ENCODE measurements at regions not wholly inside any gene's neighbourhood (a gene's known extent, or its start where the extent isn't known, plus 50 kb on each side); places are given as distances from the start of the nearest gene placed in this dataset.

- TF ChIP-seq POLR2A (conservative IDR thresholded peaks at IDR 0.05) (no peak), HEY1 (CRISPR knock-in tag; IDR thresholded peaks at IDR 0.05; ENCODE audit: borderline replicate concordance) (no peak)
These were observed 234.4 kb upstream of the VLDLR start for GRCh38 chr9:2387166-2387565.
